Glutamatergic neuron (in vitro differentiated cells): ENCODE measurements at regions not wholly inside any gene's neighbourhood (a gene's known extent, or its start where the extent isn't known, plus 50 kb on each side); places are given as distances from the start of the nearest gene placed in this dataset.

Experiments used
- DNase-seq: peaks from one replicate; pipeline ENCODE4 v3.0.0; 2022
- H3K27ac Mint-ChIP-seq: one replicate; pipeline ENCODE4 v1.8.0; 2020; ENCODE audit warnings: mild to moderate bottlenecking, mixed read lengths, inconsistent platforms; ENCODE audit not compliant: unreplicated experiment
- H3K27me3 Mint-ChIP-seq: one replicate; pipeline ENCODE4 v1.8.0; 2020; ENCODE audit warnings: mild to moderate bottlenecking, moderate library complexity, mixed read lengths, inconsistent platforms; ENCODE audit not compliant: unreplicated experiment
- H3K36me3 Mint-ChIP-seq: one replicate; pipeline ENCODE4 v1.8.0; 2020; ENCODE audit warnings: mild to moderate bottlenecking, mixed read lengths, inconsistent platforms; ENCODE audit not compliant: unreplicated experiment
- H3K4me1 Mint-ChIP-seq: one replicate; pipeline ENCODE4 v1.8.0; 2020; ENCODE audit warnings: mild to moderate bottlenecking, low read depth, mixed read lengths, inconsistent platforms; ENCODE audit not compliant: unreplicated experiment
- H3K4me3 Mint-ChIP-seq: one replicate; pipeline ENCODE4 v1.8.0; 2020; ENCODE audit warnings: mild to moderate bottlenecking, mixed read lengths, inconsistent platforms; ENCODE audit not compliant: unreplicated experiment
- H3K9me3 Mint-ChIP-seq: one replicate; pipeline ENCODE4 v1.8.0; 2020; ENCODE audit warnings: mild to moderate bottlenecking, moderate library complexity, mixed read lengths, inconsistent platforms; ENCODE audit not compliant: unreplicated experiment
- CTCF ChIP-seq: fragments of 200-600 bp; sonication (generic); IDR thresholded peaks from one replicate; pipeline ENCODE4 v1.5.0; 2021; ENCODE audit not compliant: partially characterized antibody, unreplicated experiment

- no peaks in the 10 kb centered on the region for H3K9me3 Mint-ChIP-seq
- no peaks in the 10 kb centered on the region for H3K36me3 Mint-ChIP-seq
- no peak overlapping the region for H3K27ac Mint-ChIP-seq
- no peaks in the 10 kb centered on the region for H3K27me3 Mint-ChIP-seq
- no peak for TF ChIP-seq CTCF
- no peak overlapping the region for H3K4me3 Mint-ChIP-seq
- no peak for DNase-seq
- no peaks in the 10 kb centered on the region for H3K4me1 Mint-ChIP-seq
Observed at GRCh38 chr3:118505784-118506183, 528.9 kb downstream of the IGSF11 start.

GRCh38 chr3:118511402-118511801 lies 523.2 kb downstream of the IGSF11 start:
- DNase-seq: no peak
- no peaks in the 10 kb centered on the region for H3K36me3 Mint-ChIP-seq
- no peaks in the 10 kb centered on the region for H3K27me3 Mint-ChIP-seq
- H3K4me1 Mint-ChIP-seq: no peaks in the 10 kb centered on the region
- H3K27ac Mint-ChIP-seq: no peak overlapping the region
- H3K4me3 Mint-ChIP-seq: no peak overlapping the region
- H3K9me3 Mint-ChIP-seq: peaks cover 2% of the 10 kb centered on the region
- TF ChIP-seq CTCF: no peak

GRCh38 chr3:118512301-118512700 lies 522.3 kb downstream of the IGSF11 start:
- no peak for DNase-seq
- no peak overlapping the region for H3K4me3 Mint-ChIP-seq
- peaks cover 2% of the 10 kb centered on the region for H3K9me3 Mint-ChIP-seq
- no peaks in the 10 kb centered on the region for H3K36me3 Mint-ChIP-seq
- H3K4me1 Mint-ChIP-seq: no peaks in the 10 kb centered on the region
- H3K27me3 Mint-ChIP-seq: no peaks in the 10 kb centered on the region
- no peak for TF ChIP-seq CTCF
- no peak overlapping the region for H3K27ac Mint-ChIP-seq

GRCh38 chr3:118525077-118525476 lies 509.6 kb downstream of the IGSF11 start:
- H3K4me1 Mint-ChIP-seq: no peaks in the 10 kb centered on the region
- H3K4me3 Mint-ChIP-seq: no peak overlapping the region
- TF ChIP-seq CTCF: no peak
- H3K27ac Mint-ChIP-seq: no peak overlapping the region
- no peaks in the 10 kb centered on the region for H3K9me3 Mint-ChIP-seq
- no peaks in the 10 kb centered on the region for H3K36me3 Mint-ChIP-seq
- H3K27me3 Mint-ChIP-seq: no peaks in the 10 kb centered on the region
- no peak for DNase-seq

GRCh38 chr3:118526758-118527513 lies 507.7 kb downstream of the IGSF11 start:
- Mint-ChIP-seq H3K4me1 (no peaks in the 10 kb centered on the region), H3K9me3 (no peaks in the 10 kb centered on the region), H3K4me3 (no peak overlapping the region), H3K36me3 (no peaks in the 10 kb centered on the region), H3K27me3 (no peaks in the 10 kb centered on the region), H3K27ac (no peak overlapping the region)
- DNase-seq: no peak
- TF ChIP-seq CTCF: no peak
